HG02943 (cell line): ENCODE measurements at regions not wholly inside any gene's neighbourhood (a gene's known extent, or its start where the extent isn't known, plus 50 kb on each side); places are given as distances from the start of the nearest gene placed in this dataset.

Experiments
- ATAC-seq: cut with Tn5 transposase; IDR thresholded peaks from one replicate; pipeline ENCODE4 v1.9.1; 2021; ENCODE audit warnings: mild to moderate bottlenecking, low read depth, moderate library complexity; ENCODE audit not compliant: unreplicated experiment

GRCh38 chr10:78703593-78703992 lies 365.2 kb upstream of the ZMIZ1 start:
- no peak for ATAC-seq

GRCh38 chr10:78706256-78706655 lies 362.5 kb upstream of the ZMIZ1 start:
- ATAC-seq: no peak

GRCh38 chr10:78706726-78707540 lies 361.8 kb upstream of the ZMIZ1 start:
- ATAC-seq: no peak

GRCh38 chr10:78707745-78708144 lies 361.0 kb upstream of the ZMIZ1 start:
- ATAC-seq: no peak

- no peak for ATAC-seq
These were observed 356.6 kb upstream of the ZMIZ1 start for GRCh38 chr10:78712147-78712546.

GRCh38 chr10:78713659-78714058 lies 355.1 kb upstream of the ZMIZ1 start:
- no peak for ATAC-seq

GRCh38 chr10:78714225-78714624 lies 354.5 kb upstream of the ZMIZ1 start:
- no peak for ATAC-seq

GRCh38 chr10:78715435-78715834 lies 353.3 kb upstream of the ZMIZ1 start:
- ATAC-seq: no peak

GRCh38 chr10:78716043-78716660 lies 352.6 kb upstream of the ZMIZ1 start:
- ATAC-seq: no peak

GRCh38 chr10:78717200-78717599 lies 351.6 kb upstream of the ZMIZ1 start:
- no peak for ATAC-seq

GRCh38 chr10:78718032-78718572 lies 350.7 kb upstream of the ZMIZ1 start:
- no peak for ATAC-seq

- no peak for ATAC-seq
These were observed 349.5 kb upstream of the ZMIZ1 start for GRCh38 chr10:78719276-78719675.

GRCh38 chr10:78720091-78720490 lies 348.7 kb upstream of the ZMIZ1 start:
- ATAC-seq: no peak

GRCh38 chr10:78721231-78721630 lies 347.5 kb upstream of the ZMIZ1 start:
- no peak for ATAC-seq

- ATAC-seq: no peak
These were observed 343.9 kb upstream of the ZMIZ1 start for GRCh38 chr10:78724846-78725245.

- no peak for ATAC-seq
These were observed 342.6 kb upstream of the ZMIZ1 start for GRCh38 chr10:78726171-78726570.

- ATAC-seq: no peak
These were observed 341.5 kb upstream of the ZMIZ1 start for GRCh38 chr10:78727251-78727650.

- ATAC-seq: no peak
These were observed 341.0 kb upstream of the ZMIZ1 start for GRCh38 chr10:78727728-78728127.

GRCh38 chr10:78728176-78728575 lies 340.6 kb upstream of the ZMIZ1 start:
- ATAC-seq: no peak

GRCh38 chr10:78729366-78729765 lies 339.4 kb upstream of the ZMIZ1 start:
- no peak for ATAC-seq

GRCh38 chr10:78729800-78730199 lies 339.0 kb upstream of the ZMIZ1 start:
- no peak for ATAC-seq

- ATAC-seq: no peak
These were observed 338.0 kb upstream of the ZMIZ1 start for GRCh38 chr10:78730754-78731153.
